Right atrium auricular region (tissue), 2 donors: ENCODE measurements at regions not wholly inside any gene's neighbourhood (a gene's known extent, or its start where the extent isn't known, plus 50 kb on each side); places are given as distances from the start of the nearest gene placed in this dataset.
A peak's percentile ranks its signal among the peaks of the same experiment; 100 is the strongest.

Source experiments
- DNase-seq: peaks from one replicate; pipeline ENCODE4 v3.0.0-alpha.2; 2019; ENCODE audit warnings: low spot score
- H3K27ac ChIP-seq, 2 donors: fragments of 200-600 bp; sonication (generic); 1 replicate in 1 of 2; 2 replicates in 1 of 2; pipeline ENCODE4 v1.5.1; 2016 to 2019
- H3K27me3 ChIP-seq, 2 donors: fragments of 200-600 bp; sonication (generic); one replicate each; pipeline versions ENCODE4 v1.5.1 to v1.6.0; 2017 to 2019
- H3K36me3 ChIP-seq: fragments of 200-600 bp; sonication (generic); one replicate; pipeline ENCODE4 v1.5.1; 2016
- H3K4me1 ChIP-seq, 2 donors: fragments of 200-600 bp; sonication (generic); one replicate each; pipeline versions ENCODE4 v1.5.1 to v1.6.0; 2017 to 2019
- H3K4me3 ChIP-seq, 2 donors: fragments of 200-600 bp; sonication (generic); 1 replicate in 1 of 2; 2 replicates in 1 of 2; pipeline ENCODE4 v1.5.1; 2017 to 2019; ENCODE audit warnings: mild to moderate bottlenecking in 1 of 2, moderate library complexity in 1 of 2
- H3K9me3 ChIP-seq, 2 donors: fragments of 200-600 bp; sonication (generic); one replicate each; pipeline ENCODE4 v1.5.1; 2019
- CTCF ChIP-seq, 2 donors: fragments of 200-600 bp; sonication (generic); IDR thresholded peaks; one replicate each; pipeline ENCODE4 v1.5.1; 2019; ENCODE audit warnings: antibody characterized with exemption in 2 of 2

- H3K9me3 ChIP-seq = no peaks in the 10 kb centered on the region
- no peaks in the 10 kb centered on the region for H3K4me1 ChIP-seq
- TF ChIP-seq CTCF (IDR thresholded peaks at IDR 0.05) = no peak
- no peaks in the 10 kb centered on the region for H3K36me3 ChIP-seq
- no peak overlapping the region for H3K4me3 ChIP-seq
- H3K27me3 ChIP-seq = no peaks in the 10 kb centered on the region
- H3K27ac ChIP-seq = no peak overlapping the region
- no peak for DNase-seq
These were observed 110.7 kb upstream of the GZMB start for GRCh38 chr14:24744641-24745040.

- no peak for DNase-seq
- no peaks in the 10 kb centered on the region for H3K36me3 ChIP-seq
- no peaks in the 10 kb centered on the region for H3K27me3 ChIP-seq
- H3K4me1 ChIP-seq = no peaks in the 10 kb centered on the region
- H3K9me3 ChIP-seq = no peaks in the 10 kb centered on the region
- H3K27ac ChIP-seq = no peak overlapping the region
- TF ChIP-seq CTCF (IDR thresholded peaks at IDR 0.05) = no peak
- H3K4me3 ChIP-seq = no peak overlapping the region
These were observed 107.9 kb upstream of the GZMB start for GRCh38 chr14:24741871-24742270.

GRCh38 chr14:24735984-24736630, 102.1 kb upstream of the GZMB start:
- no peaks in the 10 kb centered on the region for H3K4me1 ChIP-seq
- H3K27ac ChIP-seq = no peak overlapping the region
- H3K9me3 ChIP-seq = no peaks in the 10 kb centered on the region
- no peaks in the 10 kb centered on the region for H3K36me3 ChIP-seq
- DNase-seq = no peak
- no peaks in the 10 kb centered on the region for H3K27me3 ChIP-seq
- no peak overlapping the region for H3K4me3 ChIP-seq
- TF ChIP-seq CTCF (IDR thresholded peaks at IDR 0.05) = no peak

- no peak for DNase-seq
- Histone ChIP-seq H3K9me3 (no peaks in the 10 kb centered on the region), H3K4me1 (no peaks in the 10 kb centered on the region), H3K36me3 (no peaks in the 10 kb centered on the region), H3K4me3 (no peak overlapping the region), H3K27me3 (no peaks in the 10 kb centered on the region), H3K27ac (no peak overlapping the region)
- peak; percentile 74 to 83 for TF ChIP-seq CTCF (IDR thresholded peaks at IDR 0.05)
These were observed 101.0 kb upstream of the GZMB start for GRCh38 chr14:24734917-24735500.

- H3K27me3 ChIP-seq = no peaks in the 10 kb centered on the region
- H3K4me3 ChIP-seq = no peak overlapping the region
- no peaks in the 10 kb centered on the region for H3K36me3 ChIP-seq
- TF ChIP-seq CTCF (IDR thresholded peaks at IDR 0.05) = no peak
- no peak for DNase-seq
- H3K4me1 ChIP-seq = no peaks in the 10 kb centered on the region
- H3K9me3 ChIP-seq = peaks cover 0 to 9% of the 10 kb centered on the region in 2 donors
- no peak overlapping the region for H3K27ac ChIP-seq
These were observed 92.5 kb upstream of the GZMB start for GRCh38 chr14:24726480-24726879.

GRCh38 chr14:24725311-24725710, 91.3 kb upstream of the GZMB start:
- Histone ChIP-seq H3K9me3 (peaks cover 0 to 9% of the 10 kb centered on the region in 2 donors), H3K4me3 (no peak overlapping the region), H3K27ac (no peak overlapping the region), H3K36me3 (no peaks in the 10 kb centered on the region), H3K27me3 (no peaks in the 10 kb centered on the region), H3K4me1 (no peaks in the 10 kb centered on the region)
- TF ChIP-seq CTCF (IDR thresholded peaks at IDR 0.05) = no peak
- no peak for DNase-seq
